NCI-H69 (cell line): ENCODE measurements at regions not wholly inside any gene's neighbourhood (a gene's known extent, or its start where the extent isn't known, plus 50 kb on each side); places are given as distances from the start of the nearest gene placed in this dataset.
"Not testable (repeated sequence)": the region's sequence is repeated elsewhere in the genome, so short reads cannot be mapped to it uniquely, and the experiment has no call there.

ENCODE experiments used
- DNase-seq: peaks from one replicate; lab custom pipeline; 2025; lab: John Stamatoyannopoulos, UW

DNA sequence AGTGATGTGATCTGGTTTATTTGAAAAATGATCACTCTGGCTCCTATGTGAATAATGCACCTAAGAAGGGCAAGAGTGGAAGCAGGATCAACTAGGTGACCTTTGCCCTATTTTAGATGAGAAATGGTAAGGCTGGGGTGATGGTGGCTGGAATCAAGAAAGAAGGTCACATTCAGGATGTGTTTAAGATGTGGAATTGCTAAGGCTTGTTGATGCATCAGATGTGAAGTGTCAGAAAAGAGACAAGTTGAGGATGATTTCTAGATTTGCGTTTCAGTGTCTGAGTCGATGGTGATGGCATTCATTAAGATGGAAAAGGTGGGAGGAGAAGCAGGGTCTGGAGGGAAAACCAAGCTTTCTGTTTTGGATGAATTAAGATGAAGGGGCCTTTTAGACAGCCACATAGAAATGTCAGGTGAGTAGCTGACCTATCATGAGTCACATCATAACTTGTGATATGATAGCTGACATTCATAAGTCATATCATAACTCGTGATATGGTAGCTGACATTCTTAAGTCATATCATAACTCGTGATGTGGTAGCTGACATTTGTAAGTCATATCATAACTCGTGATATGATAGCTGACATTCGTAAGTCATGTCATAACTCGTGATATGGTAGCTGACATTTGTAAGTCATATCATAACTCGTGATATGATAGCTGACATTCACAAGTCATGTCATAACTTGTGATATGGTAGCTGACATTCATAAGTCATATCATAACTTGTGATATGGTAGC is 101.2 kb upstream of the SEC11C start:
- DNase-seq = no peak

DNA sequence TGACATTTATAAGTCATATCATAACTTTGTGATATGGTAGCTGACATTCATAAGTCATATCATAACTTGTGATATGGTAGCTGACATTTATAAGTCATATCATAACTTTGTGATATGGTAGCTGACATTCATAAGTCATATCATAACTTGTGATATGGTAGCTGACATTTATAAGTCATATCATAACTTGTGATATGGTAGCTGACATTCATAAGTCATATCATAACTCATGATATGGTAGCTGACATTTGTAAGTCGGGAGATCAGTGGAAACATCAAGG is 100.7 kb upstream of the SEC11C start:
- DNase-seq = not testable (repeated sequence)

GRCh38 chr18:59039449-59039848 is 100.2 kb upstream of the SEC11C start:
- no peak for DNase-seq

DNA sequence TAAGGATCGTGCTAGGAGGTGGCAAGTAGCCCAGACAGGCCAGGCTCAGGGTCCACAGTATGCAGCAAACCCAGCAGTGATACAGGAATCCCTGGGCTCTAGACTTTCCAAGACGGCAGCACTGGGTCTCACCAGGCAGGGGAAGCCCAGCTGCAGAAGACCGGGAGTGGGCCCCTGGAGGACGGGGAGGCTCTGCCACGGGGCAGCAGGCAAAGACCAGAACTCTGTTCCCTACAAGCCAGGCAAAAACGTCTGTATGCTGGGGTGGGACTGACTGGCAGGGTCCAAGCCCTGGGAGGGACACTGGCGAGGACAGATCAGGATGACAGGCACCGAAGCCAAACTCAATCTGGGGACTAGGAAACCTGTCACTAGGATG is 98.9 kb upstream of the SEC11C start:
- no peak for DNase-seq

GRCh38 chr18:59041296-59041695 is 98.4 kb upstream of the SEC11C start:
- DNase-seq = no peak

GRCh38 chr18:59041819-59042815 is 97.6 kb upstream of the SEC11C start:
- no peak for DNase-seq

DNA sequence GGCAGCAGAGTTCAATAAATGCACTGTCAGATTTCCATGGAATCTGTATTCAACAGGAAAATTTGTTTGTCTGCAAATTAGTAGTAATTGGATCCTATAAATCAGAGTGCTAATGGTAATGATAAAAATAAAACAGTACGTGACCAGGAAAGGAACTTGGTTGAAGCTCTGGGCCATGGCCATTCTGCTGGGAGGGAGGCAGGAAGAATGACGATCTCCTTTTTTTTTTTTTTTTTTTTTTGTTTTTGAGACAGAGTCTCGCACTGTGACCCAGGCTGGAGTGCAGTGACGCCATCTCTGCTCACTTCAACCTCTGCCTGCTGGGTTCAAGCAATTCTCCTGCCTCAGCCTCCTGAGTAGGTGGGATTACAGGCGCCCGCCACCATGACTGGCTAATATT is 94.8 kb upstream of the SEC11C start:
- DNase-seq = peak; percentile 41

- DNase-seq = no peak
Measured at GRCh38 chr18:59047321-59048047, 92.2 kb upstream of the SEC11C start.

- DNase-seq = no peak
Measured at GRCh38 chr18:59048048-59048363, 91.7 kb upstream of the SEC11C start.

GRCh38 chr18:59048378-59048777 is 91.3 kb upstream of the SEC11C start:
- DNase-seq = peak; percentile 53

DNA sequence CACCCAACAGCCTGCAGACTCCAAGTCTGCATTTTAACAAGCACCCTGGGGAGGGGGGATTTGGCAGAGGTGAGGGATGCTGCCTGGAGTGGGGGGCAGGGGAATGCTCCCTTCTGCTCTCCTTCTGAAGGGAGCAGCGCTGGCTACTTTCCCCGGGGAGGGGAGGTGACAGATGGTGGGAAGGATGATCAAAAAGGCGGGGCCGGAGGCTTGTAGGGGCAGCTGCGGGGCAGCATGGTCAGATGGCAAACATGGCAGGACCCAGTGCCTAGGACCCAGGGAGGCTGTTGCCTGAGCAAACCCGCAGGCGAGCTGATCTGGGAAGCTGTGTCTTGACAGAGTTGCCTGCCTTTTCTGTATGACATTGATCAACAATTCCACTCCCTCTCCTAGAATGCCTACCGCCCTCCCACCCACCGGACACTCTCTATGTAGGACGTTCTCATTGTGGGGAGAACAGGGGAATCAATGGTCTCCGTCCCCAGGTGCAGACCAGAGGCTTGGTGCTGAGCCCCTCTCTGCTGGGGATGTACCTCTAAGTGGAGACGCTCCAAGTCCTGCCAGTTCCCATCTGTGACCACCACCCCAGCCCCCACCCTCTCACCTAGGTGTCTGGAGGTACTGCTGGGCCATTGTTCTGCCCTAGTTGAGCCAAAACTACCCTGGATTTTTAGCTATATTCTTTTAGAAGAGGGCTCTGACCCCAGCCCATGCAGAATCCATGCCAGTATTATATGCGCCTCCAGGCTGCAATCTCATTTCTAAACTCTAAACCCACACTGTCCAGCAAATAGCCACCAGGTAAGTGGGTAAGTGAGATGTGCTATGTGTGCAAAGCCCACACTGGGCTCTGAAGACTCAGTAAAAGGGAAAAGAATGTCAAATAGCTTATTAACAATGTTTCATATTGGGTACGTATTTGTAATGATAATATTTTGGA is 89.7 kb upstream of the SEC11C start:
- DNase-seq = peak; percentile 100

GRCh38 chr18:59050661-59051057 is 89.0 kb upstream of the SEC11C start:
- DNase-seq = peak; percentile 71

DNA sequence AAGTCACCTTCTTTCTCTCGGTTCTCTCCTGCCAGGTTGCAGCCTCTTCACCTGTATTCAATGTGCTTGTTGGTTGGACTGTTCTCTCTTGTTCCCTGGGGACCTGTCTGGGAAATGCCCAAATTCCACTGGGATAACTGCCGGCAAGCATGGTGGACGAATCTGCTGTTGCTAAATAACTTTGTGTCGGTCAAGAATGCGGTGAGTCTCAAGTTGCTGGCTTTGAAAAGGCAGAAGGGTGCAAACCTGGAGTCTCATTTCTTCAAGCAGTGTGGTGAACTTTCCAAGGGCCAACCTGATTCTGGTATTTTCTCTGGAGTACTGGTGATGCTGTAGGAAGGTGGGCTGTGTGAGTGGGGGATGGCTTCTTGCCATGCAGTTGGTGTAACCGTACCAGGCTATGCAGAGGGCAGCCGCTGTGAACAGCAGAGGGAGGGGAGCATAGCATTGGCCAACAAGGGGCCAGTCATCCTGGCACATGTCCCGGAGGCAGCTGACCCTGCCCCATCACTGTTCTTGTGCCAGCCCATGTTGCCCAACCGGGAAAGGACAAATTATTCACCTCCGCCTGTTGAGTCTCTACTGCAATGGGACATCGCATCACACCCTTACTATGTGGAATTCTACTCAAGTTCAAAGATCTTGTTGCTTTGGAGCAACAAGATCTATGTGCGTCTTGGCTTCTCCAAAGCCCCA is 88.1 kb upstream of the SEC11C start:
- no peak for DNase-seq

DNA sequence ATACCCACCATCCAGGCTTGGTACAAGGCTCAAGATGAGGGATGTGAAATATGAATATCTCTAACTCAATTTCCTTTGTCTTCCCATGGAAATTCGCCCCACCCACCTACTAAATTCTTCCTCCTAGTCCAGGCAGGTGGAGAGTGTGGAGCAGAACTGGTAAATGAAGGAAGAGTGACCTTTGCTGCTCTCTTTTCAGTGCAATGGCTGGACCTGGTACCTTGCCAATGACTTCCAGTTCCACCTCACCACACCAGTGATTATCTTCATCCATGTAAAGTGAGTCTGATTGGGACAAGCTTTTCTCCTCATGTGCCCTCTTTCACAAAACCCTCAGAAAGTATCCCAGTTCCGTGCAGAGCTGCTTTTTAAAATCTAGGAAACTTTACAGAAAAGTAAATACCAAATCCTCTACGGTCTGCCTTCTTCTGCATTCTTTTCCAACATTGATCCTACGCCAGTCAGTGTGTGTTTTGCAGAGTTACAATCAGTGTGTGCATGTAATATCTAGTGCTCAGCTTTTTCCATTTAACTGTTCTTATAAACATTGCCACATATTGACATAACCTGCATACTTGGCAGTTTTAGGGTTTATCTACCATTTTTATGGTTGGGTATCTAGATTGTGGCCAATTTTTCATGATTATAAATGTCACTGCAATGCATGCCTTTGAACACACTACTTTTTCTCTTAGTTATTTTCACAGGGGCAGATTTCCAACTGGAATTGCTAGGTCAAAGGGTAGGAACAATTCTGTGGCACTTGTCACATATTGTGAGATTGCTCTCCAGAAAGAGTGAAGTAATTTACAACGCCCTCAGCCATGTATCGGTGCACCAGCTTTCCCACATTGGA is 86.5 kb upstream of the SEC11C start:
- no peak for DNase-seq

GRCh38 chr18:59054496-59055287 is 85.0 kb upstream of the SEC11C start:
- DNase-seq = peak; percentile 90

- peak; percentile 62 for DNase-seq
Measured at GRCh38 chr18:59055345-59056032, 84.2 kb upstream of the SEC11C start.

DNA sequence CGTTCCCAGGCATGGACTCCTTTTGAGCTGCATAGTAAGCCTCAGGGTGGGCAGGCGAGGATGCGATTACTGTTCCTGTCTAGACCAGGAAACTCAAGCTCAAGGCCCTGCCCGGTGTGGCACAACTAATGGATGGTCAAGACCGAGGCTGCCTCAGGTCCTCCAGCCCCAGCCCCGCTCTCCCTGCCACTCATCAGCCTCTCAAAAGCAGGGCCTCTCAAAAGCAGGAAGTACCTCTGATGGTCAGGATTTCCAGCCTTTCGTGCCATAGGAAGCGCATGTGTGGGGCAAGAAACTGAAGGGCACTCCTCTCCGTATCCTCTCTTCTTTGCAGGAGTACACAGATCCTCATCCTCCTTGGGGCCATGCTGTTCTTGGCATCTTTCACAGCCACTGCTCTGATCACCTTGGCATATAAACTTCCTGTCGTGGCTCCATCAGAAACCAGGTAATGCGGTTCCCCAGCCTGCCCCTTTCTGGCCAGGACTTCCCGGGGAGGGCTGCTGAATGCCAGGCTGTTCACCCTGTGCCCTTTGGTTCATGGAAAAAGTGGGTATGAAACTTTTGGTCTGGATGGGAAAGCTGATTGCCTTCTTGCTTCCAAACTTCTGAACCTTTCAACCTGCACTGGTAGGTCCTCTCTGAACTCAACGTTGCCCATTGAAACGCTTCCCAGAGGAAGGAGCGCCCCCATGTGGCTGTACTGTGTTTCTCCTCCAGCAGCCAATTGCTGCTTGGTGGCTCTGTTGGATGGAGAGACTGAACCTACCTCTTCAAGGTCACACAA is 82.8 kb upstream of the SEC11C start:
- DNase-seq = peak; percentile 93

DNA sequence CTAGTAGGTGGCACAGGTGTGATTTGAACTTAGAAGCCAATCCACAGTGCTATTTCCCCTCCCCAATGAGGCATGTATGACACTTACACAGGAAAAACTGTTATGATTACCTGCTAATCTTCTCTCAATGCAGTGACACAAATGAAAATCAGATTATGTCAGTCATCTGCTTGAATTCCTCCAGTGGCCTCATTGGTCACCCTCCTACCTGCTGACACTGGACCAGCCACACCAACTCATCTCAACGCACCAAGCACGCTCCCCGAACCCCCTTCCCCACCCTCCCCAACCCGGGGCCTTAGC is 82.2 kb upstream of the SEC11C start:
- DNase-seq = no peak
